EL (cell line): ENCODE measurements at regions not wholly inside any gene's neighbourhood (a gene's known extent, or its start where the extent isn't known, plus 50 kb on each side); places are given as distances from the start of the nearest gene placed in this dataset.

ENCODE experiments used
- DNase-seq: peaks from one replicate; pipeline ENCODE4 v3.0.0-alpha.2; 2016

DNA sequence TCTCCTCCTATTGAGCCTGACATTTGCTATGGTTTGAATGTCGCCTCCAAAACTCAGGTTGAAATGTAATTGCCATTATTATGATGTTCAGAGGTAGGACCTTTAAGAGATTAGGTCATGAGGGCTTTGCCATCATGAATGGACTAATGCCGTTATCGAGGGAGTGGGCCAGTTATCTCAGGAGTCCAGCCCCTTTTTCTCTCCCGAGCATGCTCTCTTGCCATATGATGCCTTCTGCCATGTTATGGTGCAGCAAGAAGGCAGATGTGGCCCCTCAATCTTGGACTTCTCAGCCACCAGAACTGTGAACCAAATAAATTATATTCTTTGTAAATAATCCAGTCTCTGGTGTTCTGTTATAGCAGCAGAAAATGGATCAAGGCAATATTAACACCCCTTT lies 323.5 kb downstream of the RRAGC start:
- DNase-seq = no peak

DNA sequence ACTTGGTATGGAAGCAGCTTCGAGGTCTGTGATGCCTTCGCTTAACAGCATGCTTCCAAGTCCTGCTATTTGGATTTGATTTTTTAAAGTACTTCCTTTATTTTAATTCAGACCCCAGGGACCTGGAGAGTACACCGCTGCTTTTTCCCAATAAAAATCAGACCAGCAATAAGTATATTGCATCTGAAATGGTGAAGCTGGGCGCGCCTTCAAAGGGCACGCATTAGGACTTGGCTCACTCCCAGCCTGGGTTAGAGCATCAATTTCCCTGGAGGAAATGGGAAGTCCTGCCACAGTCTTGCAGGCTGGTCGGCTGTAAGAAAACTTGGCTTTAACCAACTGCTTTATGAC lies 325.1 kb downstream of the RRAGC start:
- DNase-seq = no peak

DNA sequence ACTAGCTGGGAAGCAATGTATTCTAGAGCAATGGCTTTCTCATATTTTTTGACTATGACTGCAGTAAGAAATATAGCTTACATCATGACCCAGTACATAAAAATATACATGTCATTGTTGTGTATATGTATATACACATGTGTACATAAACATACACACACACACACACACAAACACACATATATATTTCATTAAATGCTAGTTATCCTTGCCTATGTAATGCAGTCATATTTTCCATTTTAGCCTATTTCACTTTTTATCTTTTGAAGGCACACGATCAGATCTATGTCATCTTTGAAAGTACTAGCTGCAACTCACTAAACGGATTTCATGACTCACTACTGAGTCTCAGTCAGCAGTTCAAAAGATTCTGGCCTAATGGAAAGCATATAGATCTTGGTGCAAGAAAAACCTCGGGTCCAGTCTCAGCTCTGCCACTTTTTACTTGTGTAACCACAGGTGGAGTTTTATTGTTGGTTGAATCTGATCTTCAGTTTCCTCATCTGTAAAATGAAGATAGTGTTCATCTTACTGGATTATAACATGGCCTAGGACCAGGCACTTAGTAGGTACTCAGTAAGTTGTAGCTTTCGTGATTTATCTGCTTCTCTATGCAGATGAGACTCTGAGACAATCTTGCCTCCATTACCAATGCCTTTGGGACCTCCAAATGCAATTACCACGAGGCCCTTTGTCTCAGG lies 325.6 kb downstream of the RRAGC start:
- DNase-seq = no peak

DNA sequence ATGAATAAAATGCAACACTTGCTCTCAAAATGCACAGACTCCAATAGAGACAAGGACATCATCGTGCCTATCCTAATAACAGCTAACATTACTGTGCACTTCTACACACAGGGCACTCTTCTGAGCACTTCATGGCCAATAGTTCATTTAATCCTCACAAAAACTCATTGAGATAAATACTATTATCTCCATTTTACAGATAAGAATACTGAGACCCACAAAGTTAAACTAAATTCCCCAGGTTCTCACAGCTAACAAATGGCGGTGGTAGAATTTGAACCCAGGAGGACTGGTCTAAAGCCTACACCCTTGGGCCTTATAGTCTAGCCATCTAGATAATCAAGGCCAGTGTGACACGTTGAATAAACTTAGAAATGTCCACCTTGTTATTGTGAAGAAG lies 328.6 kb downstream of the RRAGC start:
- DNase-seq = no peak

DNA sequence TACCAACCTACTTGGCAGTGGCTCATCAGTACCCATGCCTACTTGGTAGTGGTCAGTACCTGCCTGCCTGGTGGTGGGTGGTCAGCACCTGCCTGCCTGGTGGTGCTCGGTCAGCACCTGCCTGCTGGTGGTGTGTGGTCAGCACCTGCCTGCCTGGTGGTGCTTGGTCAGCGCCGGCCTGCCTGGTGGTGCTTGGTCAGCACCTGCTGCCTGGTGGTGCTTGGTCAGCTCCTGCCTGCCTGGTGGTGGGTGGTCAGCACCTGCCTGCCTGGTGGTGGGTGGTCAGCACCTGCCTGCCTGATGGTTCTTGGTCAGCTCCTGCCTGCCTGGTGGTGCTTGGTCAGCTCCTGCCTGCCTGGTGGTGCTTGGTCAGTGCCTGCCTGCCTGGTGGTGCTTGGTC lies 329.6 kb downstream of the RRAGC start:
- DNase-seq = no peak

DNA sequence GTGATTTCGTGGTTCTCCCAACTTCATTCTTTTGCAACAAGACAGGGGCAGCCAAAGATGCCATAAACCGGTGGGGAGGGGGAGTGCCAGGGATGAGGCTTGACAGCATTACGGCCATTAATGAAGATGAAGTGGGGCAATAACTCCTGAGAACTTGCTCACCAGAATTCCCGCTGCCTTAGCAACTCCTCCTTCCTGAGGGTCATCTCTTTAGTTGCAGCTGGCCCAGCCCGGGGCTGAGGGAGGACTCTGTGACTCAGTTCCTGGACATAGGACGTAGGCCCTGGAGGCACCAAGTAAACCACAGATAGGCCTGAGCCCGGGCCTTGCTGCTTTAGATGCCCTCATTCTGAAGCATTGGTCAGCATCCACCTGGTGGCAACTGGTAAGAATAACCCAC lies 330.2 kb downstream of the RRAGC start:
- peak; percentile 7 for DNase-seq

DNA sequence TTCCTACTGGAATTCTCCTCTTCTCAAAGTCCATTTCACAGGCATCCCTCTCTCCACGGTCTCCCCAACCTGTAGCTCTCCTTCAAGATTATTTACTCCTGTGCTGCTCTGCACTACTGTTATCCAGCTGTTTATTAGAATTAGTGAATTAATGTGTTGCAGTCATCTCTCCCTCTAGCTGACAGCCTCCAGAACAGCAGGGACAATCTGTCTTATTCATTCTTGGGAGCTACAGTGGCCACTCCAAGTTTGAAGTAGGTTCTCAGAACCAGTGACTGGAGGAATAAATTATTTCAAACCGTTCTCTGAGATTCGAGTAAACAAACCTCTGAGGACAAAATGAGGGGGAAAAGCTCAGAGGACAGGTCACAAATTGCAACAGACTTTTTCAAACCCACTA lies 330.9 kb downstream of the RRAGC start:
- no peak for DNase-seq

DNA sequence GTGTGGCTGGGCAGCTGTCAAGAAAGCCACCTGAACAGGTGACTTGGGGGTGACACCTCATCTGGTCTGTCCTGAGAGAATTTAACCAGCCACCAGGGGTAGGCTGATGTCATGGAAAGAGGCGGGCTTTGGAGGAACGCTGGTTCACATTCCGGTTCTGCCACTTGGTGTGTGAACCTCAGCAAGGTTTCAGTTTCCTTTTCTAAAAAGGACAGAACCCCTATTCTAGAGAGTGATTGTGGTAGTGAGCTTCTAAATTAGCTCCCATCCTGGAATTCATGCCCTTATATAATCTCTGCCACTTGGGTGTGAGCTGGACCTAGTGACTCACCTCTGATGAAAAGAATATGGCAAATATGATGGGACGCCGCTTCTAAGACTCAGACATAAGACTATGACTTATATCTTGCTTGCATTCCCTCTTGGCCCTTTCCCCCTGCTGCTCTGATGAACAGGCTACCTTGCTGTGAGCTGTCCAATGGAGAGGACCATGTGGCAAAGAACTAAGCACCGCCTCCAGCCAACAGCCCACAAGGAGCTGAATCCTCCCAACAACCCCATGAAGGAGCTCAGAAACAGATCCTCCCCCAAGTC lies 332.1 kb downstream of the RRAGC start:
- no peak for DNase-seq

DNA sequence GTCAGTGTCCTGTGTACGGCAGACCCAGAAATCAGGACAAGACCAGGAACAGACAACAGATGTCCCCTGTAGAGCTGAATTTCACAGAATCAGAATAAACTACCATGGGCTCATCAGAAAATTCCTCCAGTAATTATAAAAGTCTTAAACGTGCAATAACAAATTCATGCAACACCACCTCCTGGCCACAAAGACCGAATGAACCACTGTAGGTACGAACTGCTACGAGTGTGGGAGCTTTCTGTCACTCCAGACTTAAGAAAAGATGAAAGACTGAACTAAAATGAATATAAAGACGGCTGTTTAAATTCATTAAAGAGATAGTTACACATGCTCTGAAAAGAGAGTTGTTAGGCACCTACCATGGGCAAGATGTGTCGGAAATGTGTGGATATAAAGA lies 333.5 kb downstream of the RRAGC start:
- no peak for DNase-seq

DNA sequence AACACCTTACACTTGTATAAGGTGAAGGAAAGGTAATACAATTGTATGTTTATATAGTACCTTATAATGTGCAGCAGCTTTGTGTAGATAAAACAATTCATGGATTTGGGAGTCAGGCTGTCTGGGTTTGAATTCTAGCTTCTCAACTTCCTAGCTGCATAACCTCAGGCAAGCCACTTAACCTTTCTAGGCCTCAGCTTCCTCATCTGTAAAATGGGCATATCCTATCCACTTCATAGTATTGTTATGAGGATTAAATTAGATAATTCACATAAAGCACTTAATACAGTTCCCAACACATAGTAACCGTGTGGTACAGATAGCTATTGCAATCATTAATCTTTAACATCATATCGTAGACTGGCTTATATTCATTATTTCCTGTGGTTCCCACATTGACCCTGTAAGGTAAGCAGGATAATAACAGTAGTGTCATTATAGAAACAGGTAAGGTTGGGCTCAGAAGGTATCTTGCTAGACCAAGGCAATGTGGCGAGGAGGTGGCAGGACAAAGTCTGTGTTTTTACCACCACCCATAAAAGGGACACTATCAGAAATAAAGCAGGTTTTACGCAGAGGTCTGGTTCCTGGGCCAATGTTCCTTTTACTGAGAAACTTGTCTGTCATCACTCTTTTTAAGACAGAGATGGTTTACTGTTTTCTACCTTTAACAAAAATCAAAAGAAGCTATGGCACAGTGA lies 334.1 kb downstream of the RRAGC start:
- DNase-seq = no peak

DNA sequence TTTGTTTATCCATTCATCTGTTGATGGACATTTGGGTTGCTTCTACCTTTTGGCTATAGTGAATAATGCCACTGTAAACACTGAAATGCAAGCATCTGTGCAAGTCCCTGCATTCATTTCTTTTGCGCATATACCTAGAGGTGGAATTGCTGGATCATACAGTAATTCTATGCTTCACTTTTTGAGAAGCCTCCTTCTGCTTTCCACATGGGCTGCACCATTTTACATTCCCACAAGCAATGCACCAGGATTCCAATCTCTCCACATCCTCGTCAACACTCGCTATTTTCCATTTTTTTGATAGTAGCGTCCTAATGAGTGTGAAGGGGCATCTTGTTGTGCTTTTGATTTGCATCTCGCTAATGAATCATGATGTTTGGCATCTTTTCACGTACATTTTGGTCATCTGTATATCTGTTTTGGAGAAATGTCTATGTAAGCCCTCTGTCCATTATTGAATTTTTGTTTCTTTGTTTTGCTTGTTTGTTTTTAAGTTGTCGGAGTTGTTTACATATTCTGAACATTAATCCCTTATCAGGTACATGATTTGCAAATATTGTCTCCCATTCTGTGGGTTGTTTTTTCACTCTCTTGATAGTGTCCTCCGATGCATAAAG lies 335.4 kb downstream of the RRAGC start:
- no peak for DNase-seq

DNA sequence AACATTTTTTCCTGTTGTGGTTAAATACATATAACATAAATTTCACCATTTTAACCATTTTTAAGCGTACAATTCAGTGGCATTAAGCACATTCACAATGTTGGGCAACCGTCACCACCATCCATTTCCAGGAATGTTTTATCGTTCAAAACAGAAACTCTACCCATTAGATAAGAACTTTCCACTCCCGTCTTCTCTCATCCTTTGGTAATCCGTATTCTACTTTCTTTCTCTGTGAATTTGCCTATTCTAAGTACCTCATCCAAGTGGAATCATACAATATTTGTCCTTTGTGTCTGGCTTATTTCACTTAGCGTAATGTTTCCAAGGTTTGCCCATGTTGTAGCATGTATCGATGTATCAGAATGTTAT lies 336.0 kb downstream of the RRAGC start:
- no peak for DNase-seq

DNA sequence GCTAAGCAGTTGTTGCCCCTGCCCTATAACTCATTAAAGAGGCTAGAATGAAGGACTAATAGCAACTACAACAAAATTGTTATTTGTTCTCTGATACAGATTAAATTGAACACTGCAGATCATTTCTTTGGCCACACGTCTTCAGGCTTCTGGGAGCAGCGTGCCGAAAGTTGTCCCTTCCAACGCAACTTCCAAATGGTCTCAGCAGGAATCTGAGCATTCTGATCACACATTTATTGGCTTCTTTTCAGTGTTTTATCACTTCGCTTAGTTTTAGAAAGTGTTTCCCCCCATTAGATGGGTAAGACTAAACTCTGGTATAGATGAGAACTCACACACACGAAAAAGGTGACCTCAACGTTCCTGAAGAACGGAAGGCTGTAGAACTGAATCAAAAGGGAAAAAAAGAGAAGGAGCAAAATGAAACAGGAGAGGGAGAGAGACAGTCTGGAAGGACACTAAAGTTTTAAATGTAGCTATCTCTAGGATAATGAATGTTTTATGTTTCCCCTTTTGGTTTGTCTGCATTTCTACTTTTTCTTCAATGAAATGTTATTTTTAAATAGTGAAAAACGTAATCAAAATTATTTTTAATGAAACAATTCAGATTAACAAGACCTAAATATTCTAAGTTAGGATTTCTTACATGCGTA lies 336.5 kb downstream of the RRAGC start:
- no peak for DNase-seq

DNA sequence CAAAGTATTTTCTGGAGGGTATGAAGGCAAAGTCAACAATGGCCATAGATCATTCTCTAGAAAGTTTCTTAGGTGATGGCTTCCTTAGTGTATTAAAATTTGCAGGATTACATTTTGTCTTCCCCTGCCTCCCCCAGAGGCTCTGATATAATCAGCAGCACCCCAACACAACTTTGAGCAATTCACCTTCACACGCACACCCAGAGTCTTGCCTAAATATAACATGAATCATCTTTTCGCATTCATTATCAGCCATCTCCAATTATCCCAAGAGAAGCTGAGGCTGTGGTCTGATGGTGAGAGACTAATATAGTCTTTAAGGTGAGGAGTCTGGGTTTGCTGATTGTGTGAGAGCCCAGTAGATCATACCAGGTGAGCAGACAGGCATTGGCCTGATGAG lies 343.0 kb downstream of the RRAGC start:
- no peak for DNase-seq

DNA sequence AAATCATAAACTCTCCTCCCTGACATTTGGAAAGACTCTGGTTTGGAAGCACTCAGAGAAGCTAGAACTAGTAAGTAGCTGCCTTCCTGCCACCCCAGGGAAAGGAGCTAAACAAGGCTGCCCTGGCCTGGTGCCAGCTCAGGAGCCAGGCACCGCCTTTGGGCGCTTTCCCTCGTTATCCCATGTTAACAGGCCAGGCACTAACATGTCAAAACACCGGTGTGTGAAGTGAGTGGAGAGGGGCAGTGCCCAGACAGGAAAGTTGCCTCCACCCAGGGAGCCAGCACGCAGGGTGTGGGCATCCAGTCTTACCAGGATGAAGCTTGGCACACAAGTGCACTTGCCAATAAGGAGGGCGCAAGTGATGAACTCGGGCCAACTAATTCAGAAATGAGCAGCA lies 346.8 kb downstream of the RRAGC start:
- DNase-seq = no peak

DNA sequence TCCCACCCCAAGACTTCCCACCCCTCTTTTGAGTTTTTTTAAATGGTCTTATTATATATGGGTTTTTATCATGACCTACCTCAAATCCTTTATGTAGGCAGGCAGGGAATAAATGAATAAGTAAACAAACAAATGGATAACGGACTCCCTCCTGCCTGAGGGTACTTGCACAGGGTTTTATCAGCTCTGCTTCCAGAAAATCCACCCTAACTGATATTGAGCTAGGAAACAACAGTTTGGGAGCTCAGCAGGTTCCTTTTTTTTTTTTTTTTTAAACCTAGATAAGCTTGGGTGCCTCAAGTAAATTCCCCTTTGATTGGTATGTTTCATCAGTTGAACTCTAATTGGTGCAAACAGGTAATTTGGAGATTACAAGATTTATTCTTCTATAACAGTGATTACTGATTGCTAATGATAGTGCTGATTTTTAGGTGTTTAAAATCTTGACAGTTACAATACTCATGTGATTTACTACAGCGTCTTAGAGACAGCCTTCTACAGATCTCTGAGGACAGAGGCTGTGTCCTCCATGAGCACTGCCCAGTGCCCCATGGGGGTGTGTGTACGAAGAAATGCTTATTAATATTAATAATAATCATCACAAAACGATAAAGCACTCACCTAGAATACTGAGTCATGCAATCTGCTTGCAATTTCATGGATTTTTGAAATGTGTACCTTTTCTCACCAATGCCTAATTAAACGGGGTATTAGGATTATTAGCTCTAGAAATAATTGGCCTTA lies 347.4 kb downstream of the RRAGC start:
- no peak for DNase-seq

DNA sequence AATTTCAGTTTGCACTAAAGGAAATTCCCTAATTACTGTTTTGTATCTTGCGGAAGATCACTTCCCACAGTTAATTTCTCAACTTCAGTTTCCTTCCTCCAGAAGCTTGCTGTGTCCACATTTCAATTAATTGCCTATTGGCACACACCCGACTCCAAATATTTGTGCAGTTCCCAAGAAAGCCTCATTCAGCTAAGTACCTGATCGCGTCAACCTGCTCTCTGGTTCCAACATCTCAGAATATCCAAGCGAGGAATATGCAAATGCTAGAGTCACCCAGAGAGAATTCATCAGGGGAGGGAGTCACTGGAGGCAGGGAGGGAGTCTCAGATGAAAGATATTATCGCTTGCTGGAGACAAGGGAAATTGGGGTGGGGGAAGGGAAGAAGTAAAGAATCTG lies 351.3 kb downstream of the RRAGC start:
- DNase-seq = no peak

DNA sequence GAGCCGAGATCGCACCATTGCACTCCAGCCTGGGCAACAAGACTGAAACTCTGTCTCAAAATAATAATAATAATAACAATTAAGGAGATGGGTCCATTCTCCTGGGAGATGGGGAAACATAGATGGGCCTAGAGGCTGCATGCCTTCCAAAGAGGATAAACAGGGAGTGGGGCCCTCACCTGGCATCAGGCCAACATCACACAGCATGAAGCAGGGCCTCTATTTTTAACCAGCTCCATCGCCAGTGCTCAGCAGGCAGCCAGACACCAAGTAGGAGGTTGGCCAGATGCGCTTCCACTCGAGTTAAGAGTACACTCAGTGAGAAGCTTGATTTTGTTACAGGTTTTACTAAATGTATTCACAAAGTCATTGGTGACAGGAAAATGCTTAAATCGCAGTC lies 352.0 kb downstream of the RRAGC start:
- DNase-seq = no peak

DNA sequence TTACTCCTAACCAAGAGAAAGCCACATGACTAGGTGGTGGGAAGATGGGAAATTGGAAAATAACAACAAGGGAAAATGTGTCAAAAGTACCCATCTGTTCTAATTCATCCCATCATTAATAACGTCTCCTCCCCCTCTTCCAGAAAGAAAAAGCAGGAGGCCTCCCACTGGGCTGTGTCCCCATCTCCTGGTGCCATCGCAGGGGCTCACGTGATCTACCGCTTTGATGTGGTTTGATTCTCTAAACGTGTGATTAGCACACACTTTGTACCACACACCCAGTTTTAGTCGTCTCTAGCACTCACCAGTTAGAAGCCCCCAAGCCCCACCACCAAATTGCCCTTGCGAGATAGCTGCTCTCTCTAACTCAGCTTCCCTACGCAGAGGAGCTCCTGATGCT lies 353.6 kb downstream of the RRAGC start:
- no peak for DNase-seq

DNA sequence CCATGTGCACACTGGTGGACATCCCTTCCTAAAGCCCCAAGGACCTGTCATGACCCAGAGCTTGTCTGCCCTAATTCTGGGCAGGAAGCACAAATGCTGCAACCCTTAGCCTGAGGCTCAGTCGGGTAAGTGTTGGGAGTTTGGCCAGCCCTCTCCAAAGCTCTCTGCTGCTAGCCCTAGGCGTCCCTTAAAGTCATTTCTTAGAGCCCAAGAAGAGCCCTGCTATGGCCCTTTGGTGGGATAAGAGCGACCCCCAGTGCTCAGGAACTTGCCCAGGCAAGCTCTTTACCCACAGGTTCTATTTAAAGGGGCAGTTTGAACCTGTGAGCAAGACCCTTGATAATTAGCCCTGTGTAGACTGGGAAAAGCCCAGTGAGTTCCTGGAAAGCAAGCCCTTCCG lies 356.8 kb downstream of the RRAGC start:
- no peak for DNase-seq

DNA sequence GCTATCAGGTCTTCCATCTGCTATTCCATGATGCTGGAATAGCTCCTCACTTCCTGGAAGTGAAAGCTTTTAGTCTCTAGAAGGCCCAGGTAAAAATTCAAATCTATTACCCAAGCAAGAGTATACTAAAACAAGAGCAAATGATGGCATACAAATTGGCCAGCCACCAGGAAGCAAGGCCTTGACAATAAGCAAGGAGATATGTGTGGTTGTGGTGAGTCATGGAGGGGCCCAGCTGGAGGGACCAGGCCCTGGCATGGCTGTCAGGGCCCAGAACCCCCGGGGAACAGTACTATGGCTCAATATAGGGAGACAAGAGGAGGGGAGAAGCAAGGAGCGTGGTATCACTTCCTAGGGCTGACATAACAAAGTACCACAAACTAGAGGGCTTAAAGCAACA lies 358.7 kb downstream of the RRAGC start:
- no peak for DNase-seq

DNA sequence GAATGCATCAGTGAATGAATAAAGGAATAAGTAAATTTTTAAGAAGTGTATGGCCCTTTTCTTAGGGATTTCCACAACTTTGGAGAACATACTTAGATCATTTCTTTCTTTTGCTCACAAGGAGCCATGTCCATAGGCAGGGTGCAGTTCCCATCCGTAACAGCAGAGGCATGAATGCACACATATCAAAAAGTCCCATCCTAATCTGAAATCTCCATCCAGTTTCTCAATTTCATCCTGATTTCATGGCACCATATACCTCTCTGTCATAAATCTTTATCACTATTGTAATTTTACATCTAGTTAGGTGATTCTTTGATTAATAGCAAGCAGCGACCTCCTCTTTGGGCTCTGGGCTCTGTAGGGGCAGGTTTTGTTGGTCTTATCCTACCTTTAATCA lies 359.2 kb downstream of the RRAGC start:
- no peak for DNase-seq

DNA sequence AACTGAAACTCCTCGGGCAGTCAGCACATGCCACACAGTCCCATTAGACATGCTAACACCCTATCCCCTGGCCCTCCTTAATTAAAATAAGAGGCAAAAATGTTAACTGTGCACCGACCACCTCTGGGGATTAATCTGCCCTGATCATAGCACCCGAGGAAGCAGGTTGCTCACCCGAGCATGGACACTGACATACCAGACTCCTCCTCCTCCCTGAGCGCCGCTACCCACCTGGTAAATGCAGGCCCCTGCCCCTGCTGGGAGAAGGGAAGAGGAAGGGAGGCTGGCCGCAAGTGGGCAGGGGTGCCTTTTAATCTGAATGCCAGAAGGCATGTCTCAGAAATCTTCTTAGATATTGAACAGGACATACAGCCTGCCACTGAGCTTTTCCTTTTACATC lies 360.9 kb downstream of the RRAGC start:
- DNase-seq = no peak
